ENCODE measurements at regions not wholly inside any gene's neighbourhood (a gene's known extent, or its start where the extent isn't known, plus 50 kb on each side); places are given as distances from the start of the nearest gene placed in this dataset.
A peak's percentile ranks its signal among the peaks of the same experiment; 100 is the strongest.

DNA sequence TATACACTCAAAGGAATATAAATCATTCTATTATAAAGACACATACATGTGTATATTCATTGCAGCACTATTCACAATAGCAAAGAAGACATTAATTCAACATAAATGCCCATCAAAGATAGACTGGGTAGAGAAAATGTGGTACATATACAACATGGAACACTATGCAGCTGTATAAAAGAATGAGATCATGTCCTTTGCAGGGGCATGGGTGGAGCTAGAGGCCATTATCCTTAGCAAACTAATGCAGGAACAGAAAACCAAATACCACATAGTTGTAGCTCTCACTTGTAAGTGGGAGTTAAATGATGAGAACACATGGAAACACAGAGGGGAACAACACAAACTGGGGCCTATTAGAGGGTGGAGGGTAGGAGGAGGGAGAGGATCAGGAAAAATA lies 121.0 kb upstream of the LOC128125822 start:
- no peak overlapping the region for H4K91ac ChIP-seq (ENCODE audit: low read depth, low read length)
- H3K27me3 ChIP-seq (ENCODE audit: insufficient read depth, low read length) = no peaks in the 10 kb centered on the region
- H2BK120ac ChIP-seq (ENCODE audit: insufficient read depth, low read length, poor library complexity) = no peak overlapping the region
- H3K9ac ChIP-seq (ENCODE audit: low read length) = no peak overlapping the region
- no peak overlapping the region for H3K14ac ChIP-seq (ENCODE audit: low read length)
- H2BK12ac ChIP-seq (ENCODE audit: low read length) = no peak overlapping the region
- H3K4me2 ChIP-seq (ENCODE audit: low read length) = no peak overlapping the region
- H3K79me1 ChIP-seq (ENCODE audit: low read length) = no peaks in the 10 kb centered on the region
- no peaks in the 10 kb centered on the region for H3K79me2 ChIP-seq (ENCODE audit: control insufficient read depth, insufficient read depth, low read length, poor library complexity)
- no peak overlapping the region for H4K12ac ChIP-seq (ENCODE audit: low read depth, low read length)
- H3K18ac ChIP-seq (ENCODE audit: low read length) = no peak overlapping the region
- no peaks in the 10 kb centered on the region for H3K4me1 ChIP-seq (ENCODE audit: control insufficient read depth in 1 of 2, insufficient read depth in 2 of 2, low read length in 2 of 2)
- H3K4ac ChIP-seq (ENCODE audit: low read depth, low read length) = no peak overlapping the region
- no peak overlapping the region for H2BK5ac ChIP-seq (ENCODE audit: low read depth, low read length, poor library complexity)
- H3K4me3 ChIP-seq (ENCODE audit: low read depth, low read length) = no peak overlapping the region
- no peak overlapping the region for H4K8ac ChIP-seq (ENCODE audit: low read depth, low read length)
- H2AK5ac ChIP-seq (ENCODE audit: low read length) = no peak overlapping the region
- no peak overlapping the region for H3K27ac ChIP-seq (ENCODE audit: low read depth, low read length)
- H3K9me3 ChIP-seq (ENCODE audit: insufficient read depth, low read depth, low read length) = no peaks in the 10 kb centered on the region
- no peak for DNase-seq
- H3K36me3 ChIP-seq (ENCODE audit: control insufficient read depth in 1 of 2, insufficient read depth in 2 of 2, low read length in 2 of 2) = no peaks in the 10 kb centered on the region
- no peak overlapping the region for H3K23ac ChIP-seq (ENCODE audit: low read length)
- H2AFZ ChIP-seq (ENCODE audit: insufficient read depth, low read length, poor library complexity) = no peak overlapping the region

DNA sequence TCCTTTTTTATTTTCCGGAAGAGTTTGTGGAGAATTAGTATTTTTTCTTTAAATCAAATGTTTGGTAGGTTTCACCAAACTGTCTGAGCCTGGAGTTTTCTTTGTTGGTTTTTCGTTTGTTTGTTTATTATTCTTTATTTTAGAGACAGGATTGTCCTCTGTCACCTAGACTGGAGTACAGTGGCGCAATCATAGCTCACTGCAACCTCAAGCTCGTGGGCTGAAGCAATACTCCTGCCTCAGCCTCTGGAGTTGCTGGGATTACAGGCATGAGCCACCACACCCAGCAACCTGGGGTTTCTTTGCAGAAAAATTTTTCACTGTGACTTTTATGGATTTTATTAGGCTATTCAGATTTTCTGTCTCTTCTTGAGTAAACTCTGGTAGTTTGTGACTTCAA lies 120.2 kb upstream of the LOC128125822 start:
- Histone ChIP-seq H2AK5ac (ENCODE audit: low read length) (no peak overlapping the region), H3K36me3 (ENCODE audit: control insufficient read depth in 1 of 2, insufficient read depth in 2 of 2, low read length in 2 of 2) (no peaks in the 10 kb centered on the region), H3K27ac (ENCODE audit: low read depth, low read length) (no peak overlapping the region), H3K14ac (ENCODE audit: low read length) (no peak overlapping the region), H3K9ac (ENCODE audit: low read length) (no peak overlapping the region), H3K18ac (ENCODE audit: low read length) (no peak overlapping the region), H4K91ac (ENCODE audit: low read depth, low read length) (no peak overlapping the region), H2BK120ac (ENCODE audit: insufficient read depth, low read length, poor library complexity) (no peak overlapping the region), H4K8ac (ENCODE audit: low read depth, low read length) (no peak overlapping the region), H3K4me3 (ENCODE audit: low read depth, low read length) (no peak overlapping the region), H2BK12ac (ENCODE audit: low read length) (no peak overlapping the region), H3K79me2 (ENCODE audit: control insufficient read depth, insufficient read depth, low read length, poor library complexity) (no peaks in the 10 kb centered on the region), H3K4me2 (ENCODE audit: low read length) (no peak overlapping the region), H4K12ac (ENCODE audit: low read depth, low read length) (no peak overlapping the region), H3K27me3 (ENCODE audit: insufficient read depth, low read length) (no peaks in the 10 kb centered on the region), H3K9me3 (ENCODE audit: insufficient read depth, low read depth, low read length) (no peaks in the 10 kb centered on the region), H2AFZ (ENCODE audit: insufficient read depth, low read length, poor library complexity) (no peak overlapping the region), H2BK5ac (ENCODE audit: low read depth, low read length, poor library complexity) (no peak overlapping the region), H3K4ac (ENCODE audit: low read depth, low read length) (no peak overlapping the region), H3K4me1 (ENCODE audit: control insufficient read depth in 1 of 2, insufficient read depth in 2 of 2, low read length in 2 of 2) (no peaks in the 10 kb centered on the region), H3K23ac (ENCODE audit: low read length) (no peak overlapping the region), H3K79me1 (ENCODE audit: low read length) (no peaks in the 10 kb centered on the region)
- peak; percentile 75 to 79 for DNase-seq
- WGBS (ENCODE audit: extremely low coverage, insufficient coverage, insufficient read length) = no CpG with 5 or more reads among the region's 4 CpGs

DNA sequence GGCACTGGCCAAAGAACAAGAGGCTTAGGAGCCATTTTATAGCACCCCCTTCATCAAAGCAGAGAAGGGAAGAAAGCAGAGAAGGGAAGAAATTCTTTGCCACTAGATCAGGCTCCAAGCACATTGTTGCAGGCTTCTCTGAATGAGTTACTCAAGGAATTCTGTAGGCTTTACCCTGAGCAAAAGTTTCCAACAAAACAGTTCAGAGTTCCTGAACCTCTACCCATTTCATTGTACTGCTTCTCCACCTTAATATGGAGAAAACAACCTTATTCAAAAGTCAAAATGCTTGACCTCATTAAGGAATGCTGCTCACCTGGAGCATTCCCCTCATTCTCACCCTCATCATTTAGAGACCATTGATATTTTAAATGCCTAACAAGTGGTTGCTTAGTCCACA lies 115.5 kb upstream of the LOC128125822 start:
- no peak overlapping the region for H3K27ac ChIP-seq (ENCODE audit: low read depth, low read length)
- no peaks in the 10 kb centered on the region for H3K79me1 ChIP-seq (ENCODE audit: low read length)
- no peaks in the 10 kb centered on the region for H3K36me3 ChIP-seq (ENCODE audit: control insufficient read depth in 1 of 2, insufficient read depth in 2 of 2, low read length in 2 of 2)
- no peak overlapping the region for H3K4me3 ChIP-seq (ENCODE audit: low read depth, low read length)
- H3K4ac ChIP-seq (ENCODE audit: low read depth, low read length) = no peak overlapping the region
- H4K12ac ChIP-seq (ENCODE audit: low read depth, low read length) = no peak overlapping the region
- no peaks in the 10 kb centered on the region for H3K79me2 ChIP-seq (ENCODE audit: control insufficient read depth, insufficient read depth, low read length, poor library complexity)
- no peak overlapping the region for H4K8ac ChIP-seq (ENCODE audit: low read depth, low read length)
- no peaks in the 10 kb centered on the region for H3K27me3 ChIP-seq (ENCODE audit: insufficient read depth, low read length)
- H3K4me2 ChIP-seq (ENCODE audit: low read length) = no peak overlapping the region
- peak; percentile 46 to 87 for DNase-seq
- H2BK12ac ChIP-seq (ENCODE audit: low read length) = no peak overlapping the region
- no peak overlapping the region for H3K18ac ChIP-seq (ENCODE audit: low read length)
- H3K14ac ChIP-seq (ENCODE audit: low read length) = no peak overlapping the region
- H2BK5ac ChIP-seq (ENCODE audit: low read depth, low read length, poor library complexity) = no peak overlapping the region
- H2AK5ac ChIP-seq (ENCODE audit: low read length) = no peak overlapping the region
- H3K9me3 ChIP-seq (ENCODE audit: insufficient read depth, low read depth, low read length) = no peaks in the 10 kb centered on the region
- no peak overlapping the region for H2BK120ac ChIP-seq (ENCODE audit: insufficient read depth, low read length, poor library complexity)
- H3K9ac ChIP-seq (ENCODE audit: low read length) = no peak overlapping the region
- H4K91ac ChIP-seq (ENCODE audit: low read depth, low read length) = no peak overlapping the region
- no peak overlapping the region for H3K23ac ChIP-seq (ENCODE audit: low read length)
- no peaks in the 10 kb centered on the region for H3K4me1 ChIP-seq (ENCODE audit: control insufficient read depth in 1 of 2, insufficient read depth in 2 of 2, low read length in 2 of 2)
- H2AFZ ChIP-seq (ENCODE audit: insufficient read depth, low read length, poor library complexity) = no peak overlapping the region

DNA sequence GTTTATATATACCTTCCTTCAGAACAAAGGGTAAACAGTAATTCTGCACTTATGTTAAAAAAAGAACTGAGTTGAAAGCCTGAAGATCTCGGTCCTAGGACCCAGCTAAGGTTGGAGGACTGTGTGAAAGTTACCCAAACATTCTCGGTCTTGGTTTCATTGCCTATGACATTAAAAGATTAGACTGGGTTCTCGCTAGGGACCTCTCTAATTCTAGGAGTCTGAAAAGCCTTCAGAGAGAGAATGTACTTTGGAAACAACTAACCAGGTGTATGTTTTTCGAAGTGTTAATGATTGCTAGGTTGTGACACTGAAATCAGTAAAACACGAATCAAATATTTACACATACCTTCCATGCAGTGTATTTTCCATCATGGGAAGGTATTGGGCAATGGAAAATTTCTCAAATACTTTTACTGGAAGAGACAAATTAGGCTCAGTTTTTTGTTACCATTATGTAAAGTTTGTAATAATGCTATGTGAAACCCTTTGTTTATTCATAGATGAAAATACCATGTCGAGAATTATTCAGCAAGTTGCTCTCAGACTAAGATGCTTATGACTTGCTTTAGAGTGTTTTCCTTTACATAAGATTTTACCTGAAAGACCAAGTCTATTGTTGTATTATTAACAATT lies 113.7 kb upstream of the LOC128125822 start:
- no peak overlapping the region for H3K4me3 ChIP-seq (ENCODE audit: low read depth, low read length)
- H3K14ac ChIP-seq (ENCODE audit: low read length) = no peak overlapping the region
- no peak overlapping the region for H4K8ac ChIP-seq (ENCODE audit: low read depth, low read length)
- H3K9me3 ChIP-seq (ENCODE audit: insufficient read depth, low read depth, low read length) = no peaks in the 10 kb centered on the region
- no peaks in the 10 kb centered on the region for H3K79me1 ChIP-seq (ENCODE audit: low read length)
- no peak overlapping the region for H2AFZ ChIP-seq (ENCODE audit: insufficient read depth, low read length, poor library complexity)
- H3K27me3 ChIP-seq (ENCODE audit: insufficient read depth, low read length) = no peaks in the 10 kb centered on the region
- no peak overlapping the region for H3K18ac ChIP-seq (ENCODE audit: low read length)
- H3K4me1 ChIP-seq (ENCODE audit: control insufficient read depth in 1 of 2, insufficient read depth in 2 of 2, low read length in 2 of 2) = no peaks in the 10 kb centered on the region
- no CpG with 5 or more reads among the region's 6 CpGs for WGBS (ENCODE audit: extremely low coverage, insufficient coverage, insufficient read length)
- no peaks in the 10 kb centered on the region for H3K79me2 ChIP-seq (ENCODE audit: control insufficient read depth, insufficient read depth, low read length, poor library complexity)
- no peak overlapping the region for H3K23ac ChIP-seq (ENCODE audit: low read length)
- no peak overlapping the region for H2BK12ac ChIP-seq (ENCODE audit: low read length)
- no peak overlapping the region for H2BK5ac ChIP-seq (ENCODE audit: low read depth, low read length, poor library complexity)
- H3K4ac ChIP-seq (ENCODE audit: low read depth, low read length) = no peak overlapping the region
- no peak overlapping the region for H4K12ac ChIP-seq (ENCODE audit: low read depth, low read length)
- H3K4me2 ChIP-seq (ENCODE audit: low read length) = no peak overlapping the region
- H3K9ac ChIP-seq (ENCODE audit: low read length) = no peak overlapping the region
- H2BK120ac ChIP-seq (ENCODE audit: insufficient read depth, low read length, poor library complexity) = no peak overlapping the region
- H2AK5ac ChIP-seq (ENCODE audit: low read length) = no peak overlapping the region
- H3K36me3 ChIP-seq (ENCODE audit: control insufficient read depth in 1 of 2, insufficient read depth in 2 of 2, low read length in 2 of 2) = no peaks in the 10 kb centered on the region
- H3K27ac ChIP-seq (ENCODE audit: low read depth, low read length) = no peak overlapping the region
- no peak overlapping the region for H4K91ac ChIP-seq (ENCODE audit: low read depth, low read length)
- DNase-seq = peak in 1 of 2 donors; percentile 78

Measured in trophoblast cell (in vitro differentiated cells and primary cell).